ENCODE measurements at regions not wholly inside any gene's neighbourhood (a gene's known extent, or its start where the extent isn't known, plus 50 kb on each side); places are given as distances from the start of the nearest gene placed in this dataset.
"Not testable (repeated sequence)": the region's sequence is repeated elsewhere in the genome, so short reads cannot be mapped to it uniquely, and the experiment has no call there.

DNA sequence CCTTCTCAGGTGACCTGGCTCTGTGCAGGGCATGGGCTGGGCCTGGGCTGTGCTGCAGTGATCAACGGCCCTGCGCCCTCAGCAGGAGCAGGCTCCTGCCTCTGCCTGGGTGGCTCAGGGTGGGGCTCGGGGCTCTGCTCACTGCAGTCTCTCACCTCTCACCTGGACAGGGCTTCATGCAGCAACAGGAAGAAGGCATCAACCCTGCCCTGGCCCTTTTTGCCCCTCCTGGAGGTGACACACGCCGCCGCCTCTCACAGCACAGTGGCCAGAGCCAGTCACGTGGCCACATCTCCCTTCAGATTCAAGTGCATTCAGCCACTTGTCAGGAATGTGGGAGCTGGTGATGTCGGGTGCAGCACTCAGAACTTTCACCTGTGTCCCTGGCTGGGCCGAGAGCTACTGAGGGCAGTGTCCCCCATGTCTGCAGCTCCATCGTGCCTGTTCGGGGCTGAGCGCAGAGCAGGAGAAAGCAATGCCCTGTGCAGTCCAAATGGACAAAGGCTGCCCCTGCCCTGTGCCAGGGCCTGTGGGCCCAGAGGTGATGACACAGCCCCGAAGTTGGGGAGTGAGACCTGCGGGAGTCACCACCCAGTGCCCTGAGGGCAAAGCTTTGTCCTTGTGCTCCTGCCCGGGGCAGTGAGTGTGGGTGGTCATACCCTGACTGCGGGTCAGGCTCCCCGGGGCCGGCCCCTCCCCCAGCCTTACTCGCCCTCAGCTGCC is 314.0 kb downstream of the PTPRU start (continued):
- TF ChIP-seq RAD21 (IDR thresholded peaks at IDR 0.05; ENCODE audit: insufficient read depth, low read depth, low read length), result no peak

DNA sequence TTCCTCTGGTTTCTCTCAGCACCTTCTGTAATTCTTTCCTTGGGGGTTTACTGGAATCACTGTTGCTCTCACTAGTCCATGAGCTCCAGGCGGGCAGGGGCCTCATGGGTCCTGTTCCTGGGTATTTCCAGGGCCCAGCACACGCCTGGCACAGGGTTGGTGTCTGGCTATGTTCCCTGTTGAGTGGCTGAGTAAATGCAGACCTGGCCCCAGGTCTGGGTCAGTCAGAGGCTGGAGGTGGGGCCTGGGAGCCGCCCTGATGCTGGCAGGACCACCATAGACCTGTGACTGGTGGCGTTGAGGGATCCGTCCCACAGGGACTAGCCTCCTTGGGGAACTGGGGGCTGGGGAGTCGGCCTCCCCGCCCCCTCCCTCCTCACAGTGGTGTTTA is 313.4 kb downstream of the PTPRU start:
- H3K27me3 ChIP-seq (replicated peaks in 1 of 2; ENCODE audit: control insufficient read depth in 2 of 2, insufficient read depth in 2 of 2, low read length in 1 of 2); H4K20me1 ChIP-seq (ENCODE audit: control insufficient read depth, insufficient read depth); H3K9me3 ChIP-seq (replicated peaks; ENCODE audit: control insufficient read depth, insufficient read depth, low read length); H3K27ac ChIP-seq (ENCODE audit: control insufficient read depth, insufficient read depth); H3K4me1 ChIP-seq (ENCODE audit: control insufficient read depth, insufficient read depth, low read length); in situ Hi-C loops (cut with MboI); RAD21 ChIA-PET (ENCODE audit: unreplicated experiment); BruUV-seq (replicated peaks); intact Hi-C loops (cut with micrococcal nuclease; ENCODE audit: unreplicated experiment); CTCF ChIA-PET; H3K4me2 ChIP-seq (ENCODE audit: control insufficient read depth, insufficient read depth); POLR2A ChIA-PET; FAIRE-seq; DNase-seq (ENCODE audit: low read depth, low spot score); H3K36me3 ChIP-seq (ENCODE audit: control insufficient read depth in 2 of 2, insufficient read depth in 2 of 2, low read length in 1 of 2); H2AFZ ChIP-seq (ENCODE audit: control insufficient read depth, low read depth, low read length); H3K79me2 ChIP-seq (ENCODE audit: control insufficient read depth, insufficient read depth, low read length); SMC1A ChIA-PET (ENCODE audit: uncharacterized antibody, unreplicated experiment); ATAC-seq; H3K4me3 ChIP-seq; H3K9ac ChIP-seq (ENCODE audit: control insufficient read depth, insufficient read depth, low read length): not testable (repeated sequence)
- WGBS (ENCODE audit: insufficient coverage, insufficient replicate concordance, low lambda C conversion rate, missing lambda C conversion rate), result 4% methylated on average over 7 of the region's 7 CpGs

DNA sequence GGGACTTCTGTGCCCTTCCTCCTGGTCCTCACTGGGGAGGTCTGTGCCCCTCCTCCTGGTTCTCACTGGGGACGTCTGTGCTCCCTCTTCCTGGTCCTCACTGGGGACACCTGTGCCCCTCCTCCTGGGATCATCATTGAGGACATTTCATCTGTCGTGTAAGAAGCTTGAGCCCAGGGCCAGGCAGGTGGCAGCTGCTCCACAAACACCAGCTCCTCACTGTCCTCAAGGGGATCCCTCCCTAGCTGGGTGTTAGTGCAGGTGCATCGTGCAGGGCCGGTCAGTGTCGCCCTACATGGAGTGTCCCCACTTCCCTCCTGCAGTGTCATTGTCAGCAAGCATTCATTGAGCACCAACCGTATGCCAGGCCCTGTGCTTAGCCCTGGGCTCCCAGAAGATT is 312.7 kb downstream of the PTPRU start:
- Histone ChIP-seq H3K79me2 (ENCODE audit: control insufficient read depth, insufficient read depth, low read length) (no peaks in the 10 kb centered on the region), H2AFZ (ENCODE audit: control insufficient read depth, low read depth, low read length) (no peak overlapping the region), H3K4me1 (ENCODE audit: control insufficient read depth, insufficient read depth, low read length) (no peaks in the 10 kb centered on the region), H3K27ac (ENCODE audit: control insufficient read depth, insufficient read depth) (no peak overlapping the region), H4K20me1 (ENCODE audit: control insufficient read depth, insufficient read depth) (no peaks in the 10 kb centered on the region), H3K9ac (ENCODE audit: control insufficient read depth, insufficient read depth, low read length) (no peak overlapping the region), H3K27me3 (replicated peaks in 1 of 2; ENCODE audit: control insufficient read depth in 2 of 2, insufficient read depth in 2 of 2, low read length in 1 of 2) (no peaks in the 10 kb centered on the region), H3K9me3 (replicated peaks; ENCODE audit: control insufficient read depth, insufficient read depth, low read length) (no peaks in the 10 kb centered on the region; the same call in 2 of the 3 replicates), H3K36me3 (ENCODE audit: control insufficient read depth in 2 of 2, insufficient read depth in 2 of 2, low read length in 1 of 2) (no peaks in the 10 kb centered on the region), H3K4me3 (no peak overlapping the region), H3K4me2 (ENCODE audit: control insufficient read depth, insufficient read depth) (no peak overlapping the region)
- ATAC-seq (no peak), DNase-seq (ENCODE audit: low read depth, low spot score) (no peak), FAIRE-seq (no peak)
- ChIA-PET CTCF (no interaction called here), RAD21 (ENCODE audit: unreplicated experiment) (no interaction called here), POLR2A (no interaction called here), SMC1A (ENCODE audit: uncharacterized antibody, unreplicated experiment) (no interaction called here)
- in situ Hi-C loops (cut with MboI) (no loop called here), intact Hi-C loops (cut with micrococcal nuclease; ENCODE audit: unreplicated experiment) (no loop called here)
- WGBS (ENCODE audit: insufficient coverage, insufficient replicate concordance, low lambda C conversion rate, missing lambda C conversion rate), result 3% methylated on average over 5 of the region's 6 CpGs
- BruUV-seq (replicated peaks), result no TSS peak
- TF ChIP-seq, protein P1, sequence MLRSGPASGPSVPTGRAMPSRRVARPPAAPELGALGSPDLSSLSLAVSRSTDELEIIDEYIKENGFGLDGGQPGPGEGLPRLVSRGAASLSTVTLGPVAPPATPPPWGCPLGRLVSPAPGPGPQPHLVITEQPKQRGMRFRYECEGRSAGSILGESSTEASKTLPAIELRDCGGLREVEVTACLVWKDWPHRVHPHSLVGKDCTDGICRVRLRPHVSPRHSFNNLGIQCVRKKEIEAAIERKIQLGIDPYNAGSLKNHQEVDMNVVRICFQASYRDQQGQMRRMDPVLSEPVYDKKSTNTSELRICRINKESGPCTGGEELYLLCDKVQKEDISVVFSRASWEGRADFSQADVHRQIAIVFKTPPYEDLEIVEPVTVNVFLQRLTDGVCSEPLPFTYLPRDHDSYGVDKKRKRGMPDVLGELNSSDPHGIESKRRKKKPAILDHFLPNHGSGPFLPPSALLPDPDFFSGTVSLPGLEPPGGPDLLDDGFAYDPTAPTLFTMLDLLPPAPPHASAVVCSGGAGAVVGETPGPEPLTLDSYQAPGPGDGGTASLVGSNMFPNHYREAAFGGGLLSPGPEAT (IDR thresholded peaks at IDR 0.05; ENCODE audit: low read depth), result no peak
- TF ChIP-seq TARDBP (IDR thresholded peaks at IDR 0.05; ENCODE audit: borderline replicate concordance) (no peak), JUNB (IDR thresholded peaks at IDR 0.05) (no peak), TBL1XR1 (IDR thresholded peaks at IDR 0.05; ENCODE audit: low read depth, low read length) (no peak)
- TF ChIP-seq, protein P2, sequence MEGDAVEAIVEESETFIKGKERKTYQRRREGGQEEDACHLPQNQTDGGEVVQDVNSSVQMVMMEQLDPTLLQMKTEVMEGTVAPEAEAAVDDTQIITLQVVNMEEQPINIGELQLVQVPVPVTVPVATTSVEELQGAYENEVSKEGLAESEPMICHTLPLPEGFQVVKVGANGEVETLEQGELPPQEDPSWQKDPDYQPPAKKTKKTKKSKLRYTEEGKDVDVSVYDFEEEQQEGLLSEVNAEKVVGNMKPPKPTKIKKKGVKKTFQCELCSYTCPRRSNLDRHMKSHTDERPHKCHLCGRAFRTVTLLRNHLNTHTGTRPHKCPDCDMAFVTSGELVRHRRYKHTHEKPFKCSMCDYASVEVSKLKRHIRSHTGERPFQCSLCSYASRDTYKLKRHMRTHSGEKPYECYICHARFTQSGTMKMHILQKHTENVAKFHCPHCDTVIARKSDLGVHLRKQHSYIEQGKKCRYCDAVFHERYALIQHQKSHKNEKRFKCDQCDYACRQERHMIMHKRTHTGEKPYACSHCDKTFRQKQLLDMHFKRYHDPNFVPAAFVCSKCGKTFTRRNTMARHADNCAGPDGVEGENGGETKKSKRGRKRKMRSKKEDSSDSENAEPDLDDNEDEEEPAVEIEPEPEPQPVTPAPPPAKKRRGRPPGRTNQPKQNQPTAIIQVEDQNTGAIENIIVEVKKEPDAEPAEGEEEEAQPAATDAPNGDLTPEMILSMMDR (IDR thresholded peaks at IDR 0.05 in 2 of 3, conservative IDR thresholded peaks at IDR 0.05 in 1 of 3; ENCODE audit: control insufficient read depth in 2 of 3, extremely low read depth in 1 of 3, insufficient read depth in 1 of 3, low read depth in 3 of 3, low read length in 3 of 3), result no peak
- TF ChIP-seq, protein P3, sequence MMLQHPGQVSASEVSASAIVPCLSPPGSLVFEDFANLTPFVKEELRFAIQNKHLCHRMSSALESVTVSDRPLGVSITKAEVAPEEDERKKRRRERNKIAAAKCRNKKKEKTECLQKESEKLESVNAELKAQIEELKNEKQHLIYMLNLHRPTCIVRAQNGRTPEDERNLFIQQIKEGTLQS (IDR thresholded peaks at IDR 0.05; ENCODE audit: borderline replicate concordance, extremely low read depth, low read depth, low read length), result no peak
- TF ChIP-seq, protein P4, sequence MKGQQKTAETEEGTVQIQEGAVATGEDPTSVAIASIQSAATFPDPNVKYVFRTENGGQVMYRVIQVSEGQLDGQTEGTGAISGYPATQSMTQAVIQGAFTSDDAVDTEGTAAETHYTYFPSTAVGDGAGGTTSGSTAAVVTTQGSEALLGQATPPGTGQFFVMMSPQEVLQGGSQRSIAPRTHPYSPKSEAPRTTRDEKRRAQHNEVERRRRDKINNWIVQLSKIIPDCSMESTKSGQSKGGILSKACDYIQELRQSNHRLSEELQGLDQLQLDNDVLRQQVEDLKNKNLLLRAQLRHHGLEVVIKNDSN (IDR thresholded peaks at IDR 0.05; ENCODE audit: borderline replicate concordance, extremely low read length, insufficient read depth, low read depth, low read length), result no peak
